ENCODE measurements at regions not wholly inside any gene's neighbourhood (a gene's known extent, or its start where the extent isn't known, plus 50 kb on each side); places are given as distances from the start of the nearest gene placed in this dataset.

GRCh38 chr18:68489013-68489792, 225.7 kb downstream of the TMX3 start:
- TF ChIP-seq CTCF (IDR thresholded peaks at IDR 0.05; ENCODE audit: low read length) (no peak), EZH2 (IDR thresholded peaks at IDR 0.05; ENCODE audit: borderline replicate concordance, low read length) (no peak)

Measured in OCI-LY1 (cell line).